Body of pancreas (tissue), 4 donors: ENCODE measurements at regions not wholly inside any gene's neighbourhood (a gene's known extent, or its start where the extent isn't known, plus 50 kb on each side); places are given as distances from the start of the nearest gene placed in this dataset.

ENCODE experiments used
- ATAC-seq: fragments of 150-250 bp; one replicate; pipeline ENCODE4 v1.9.1; 2016
- DNase-seq, 4 donors: peaks; one replicate each; pipeline ENCODE4 v3.0.0-alpha.2; 2019
- H3K27ac ChIP-seq, 4 donors: fragments of 200-600 bp; sonication (generic); 1 replicate in 3 of 4; 2 replicates in 1 of 4; pipeline versions ENCODE4 v1.5.1 to v1.6.1; 2016 to 2019; ENCODE audit warnings: mild to moderate bottlenecking in 1 of 4, mixed read lengths in 1 of 4, moderate library complexity in 1 of 4
- H3K27me3 ChIP-seq, 2 donors: fragments of 200-600 bp; sonication (generic); one replicate each; pipeline ENCODE4 v1.6.0; 2016; ENCODE audit warnings: mild to moderate bottlenecking in 1 of 2
- H3K36me3 ChIP-seq, 2 donors: fragments of 200-600 bp; sonication (generic); replicated peaks in 1 of 2; 2 replicates each; pipeline ENCODE4 v1.5.1; 2016; ENCODE audit warnings: low read depth in 2 of 2; ENCODE audit not compliant: insufficient read depth in 1 of 2
- H3K4me1 ChIP-seq: fragments of 200-600 bp; sonication (generic); one replicate; pipeline ENCODE4 v1.6.0; 2016
- H3K4me3 ChIP-seq, 2 donors: fragments of 200-600 bp; sonication (generic); 1 replicate in 1 of 2; 2 replicates in 1 of 2; pipeline ENCODE4 v1.5.1; 2016 to 2019
- H3K9me3 ChIP-seq, 3 donors: fragments of 200-600 bp; sonication (generic); 1 replicate in 2 of 3; 2 replicates in 1 of 3; pipeline ENCODE4 v1.5.1; 2016
- CTCF ChIP-seq, 7 experiments: fragments of 450-650 bp in 4 of 7; fragments of 200-600 bp in 3 of 7; sonication (generic) in 3 of 7; IDR thresholded peaks; one replicate each; pipeline ENCODE4 v1.5.1; 2016 to 2019; ENCODE audit warnings: antibody characterized with exemption in 7 of 7
- POLR2A ChIP-seq, 3 donors: fragments of 450-650 bp; IDR thresholded peaks; one replicate each; pipeline ENCODE4 v1.6.1; 2016; ENCODE audit warnings: antibody characterized with exemption in 3 of 3, mild to moderate bottlenecking in 2 of 3
- WGBS, 2 donors: methylation state at CpG; one replicate each; pipeline ENCODE4 v1.1.5; 2017; 5-methylcytosine and 5-hydroxymethylcytosine counted together
- intact Hi-C: fragments of 100-400 bp; cut with DNase I; formaldehyde crosslinking; loops from one replicate; pipeline ENCODE4 v1.15.1; 2023

- DNase-seq (no peak), ATAC-seq (no peak)
- H3K4me1 ChIP-seq = no peaks in the 10 kb centered on the region
- H3K4me3 ChIP-seq = no peak overlapping the region
- no peak overlapping the region for H3K27ac ChIP-seq
- H3K27me3 ChIP-seq = no peaks in the 10 kb centered on the region
- no peak for TF ChIP-seq POLR2A (IDR thresholded peaks at IDR 0.05)
- TF ChIP-seq CTCF (IDR thresholded peaks at IDR 0.05) = no peak
- 26 to 41% methylated on average over 3 of the region's 3 CpGs for WGBS, 2 donors
- intact Hi-C loops = no loop called here
- H3K9me3 ChIP-seq = peaks cover 0 to 5% (median 0%) of the 10 kb centered on the region in 3 donors
- no peaks in the 10 kb centered on the region for H3K36me3 ChIP-seq
These were observed 208.2 kb upstream of the INHBA start for GRCh38 chr7:41910940-41911600.

GRCh38 chr7:41907444-41907843 lies 204.6 kb upstream of the INHBA start:
- Histone ChIP-seq H3K4me1 (no peaks in the 10 kb centered on the region), H3K36me3 (no peaks in the 10 kb centered on the region), H3K4me3 (no peak overlapping the region), H3K9me3 (peaks cover 0 to 6% (median 0%) of the 10 kb centered on the region in 3 donors), H3K27ac (no peak overlapping the region), H3K27me3 (no peaks in the 10 kb centered on the region)
- intact Hi-C loops = no loop called here
- DNase-seq (no peak), ATAC-seq (no peak)
- TF ChIP-seq POLR2A (IDR thresholded peaks at IDR 0.05) (no peak), CTCF (IDR thresholded peaks at IDR 0.05) (no peak)

GRCh38 chr7:41900532-41900931 lies 197.6 kb upstream of the INHBA start:
- Histone ChIP-seq H3K27me3 (no peaks in the 10 kb centered on the region), H3K4me1 (no peaks in the 10 kb centered on the region), H3K4me3 (no peak overlapping the region), H3K27ac (no peak overlapping the region), H3K36me3 (no peaks in the 10 kb centered on the region), H3K9me3 (no peaks in the 10 kb centered on the region)
- no peak for TF ChIP-seq POLR2A (IDR thresholded peaks at IDR 0.05)
- TF ChIP-seq CTCF (IDR thresholded peaks at IDR 0.05) = no peak
- no peak for ATAC-seq
- no peak for DNase-seq
- 25 to 34% methylated on average over 2 of the region's 2 CpGs for WGBS, 2 donors
- intact Hi-C loops = no loop called here

GRCh38 chr7:41899823-41900433 lies 197.0 kb upstream of the INHBA start:
- 37 to 38% methylated on average over 4 of the region's 4 CpGs for WGBS, 2 donors
- Histone ChIP-seq H3K9me3 (no peaks in the 10 kb centered on the region), H3K4me1 (no peaks in the 10 kb centered on the region), H3K27me3 (no peaks in the 10 kb centered on the region), H3K36me3 (no peaks in the 10 kb centered on the region), H3K27ac (no peak overlapping the region), H3K4me3 (no peak overlapping the region)
- intact Hi-C loops = no loop called here
- ATAC-seq = no peak
- no peak for DNase-seq
- TF ChIP-seq POLR2A (IDR thresholded peaks at IDR 0.05) (no peak), CTCF (IDR thresholded peaks at IDR 0.05) (no peak)

- Histone ChIP-seq H3K27ac (no peak overlapping the region), H3K9me3 (no peaks in the 10 kb centered on the region), H3K27me3 (no peaks in the 10 kb centered on the region), H3K4me1 (no peaks in the 10 kb centered on the region), H3K36me3 (no peaks in the 10 kb centered on the region), H3K4me3 (no peak overlapping the region)
- WGBS, 2 donors = 67 to 69% methylated on average over 2 of the region's 2 CpGs
- no peak for DNase-seq
- intact Hi-C loops = no loop called here
- ATAC-seq = no peak
- TF ChIP-seq CTCF (IDR thresholded peaks at IDR 0.05) = no peak
- no peak for TF ChIP-seq POLR2A (IDR thresholded peaks at IDR 0.05)
These were observed 190.8 kb upstream of the INHBA start for GRCh38 chr7:41893656-41894055.
